ENCODE measurements at regions not wholly inside any gene's neighbourhood (a gene's known extent, or its start where the extent isn't known, plus 50 kb on each side); places are given as distances from the start of the nearest gene placed in this dataset.

GRCh38 chr2:75333646-75334045 is 134.3 kb upstream of the TACR1 start:
- Histone ChIP-seq H3K79me1 (ENCODE audit: low read depth, low read length) (no peaks in the 10 kb centered on the region), H2AFZ (ENCODE audit: low read length) (no peak overlapping the region), H2BK12ac (ENCODE audit: low read length) (no peak overlapping the region), H3K27ac (replicated peaks; ENCODE audit: low read length) (no peak overlapping the region), H3K4me3 (ENCODE audit: low read length in 2 of 2) (no peak overlapping the region), H2BK5ac (ENCODE audit: low read length) (no peak overlapping the region), H3K23ac (ENCODE audit: low read depth, low read length, poor library complexity) (no peak overlapping the region), H3K27me3 (ENCODE audit: control insufficient read depth in 3 of 3, insufficient read depth in 3 of 3, low read depth in 1 of 3, low read length in 3 of 3) (no peaks in the 10 kb centered on the region), H3K18ac (ENCODE audit: low read length) (no peak overlapping the region), H3K14ac (ENCODE audit: low read length) (no peak overlapping the region), H3K4ac (ENCODE audit: low read length) (no peak overlapping the region), H3K4me1 (ENCODE audit: control insufficient read depth in 2 of 2, insufficient read depth in 1 of 2, low read depth in 1 of 2, low read length in 2 of 2) (no peaks in the 10 kb centered on the region), H3K9me3 (replicated peaks in 1 of 2; ENCODE audit: control insufficient read depth in 2 of 2, insufficient read depth in 1 of 2, low read depth in 1 of 2, low read length in 2 of 2) (no peaks in the 10 kb centered on the region), H4K91ac (ENCODE audit: low read depth, low read length, poor library complexity) (no peak overlapping the region), H4K8ac (ENCODE audit: low read depth, low read length) (no peak overlapping the region), H2BK120ac (ENCODE audit: low read depth, low read length) (no peak overlapping the region), H3K4me2 (ENCODE audit: insufficient read depth, low read length, poor library complexity, severe bottlenecking) (no peak overlapping the region), H2AK5ac (ENCODE audit: low read depth, low read length) (no peak overlapping the region), H2BK15ac (ENCODE audit: low read length) (no peak overlapping the region), H3K36me3 (replicated peaks in 1 of 2; ENCODE audit: control insufficient read depth in 2 of 2, insufficient read depth in 2 of 2, low read length in 2 of 2) (no peaks in the 10 kb centered on the region), H3K9ac (ENCODE audit: low read depth, low read length, poor library complexity) (no peak overlapping the region)
- DNase-seq (ENCODE audit: low spot score), result no peak
- no CpG with 5 or more reads among the region's 2 CpGs for WGBS, 2 donors (ENCODE audit: extremely low coverage in 2 of 2, insufficient read length in 2 of 2, insufficient replicate concordance in 1 of 2)

- Histone ChIP-seq H3K4me2 (ENCODE audit: insufficient read depth, low read length, poor library complexity, severe bottlenecking) (no peak overlapping the region), H3K14ac (ENCODE audit: low read length) (no peak overlapping the region), H4K91ac (ENCODE audit: low read depth, low read length, poor library complexity) (no peak overlapping the region), H2BK15ac (ENCODE audit: low read length) (no peak overlapping the region), H2BK120ac (ENCODE audit: low read depth, low read length) (no peak overlapping the region), H3K4me3 (ENCODE audit: low read length in 2 of 2) (no peak overlapping the region), H3K79me1 (ENCODE audit: low read depth, low read length) (no peaks in the 10 kb centered on the region), H3K36me3 (replicated peaks in 1 of 2; ENCODE audit: control insufficient read depth in 2 of 2, insufficient read depth in 2 of 2, low read length in 2 of 2) (no peaks in the 10 kb centered on the region), H3K9me3 (replicated peaks in 1 of 2; ENCODE audit: control insufficient read depth in 2 of 2, insufficient read depth in 1 of 2, low read depth in 1 of 2, low read length in 2 of 2) (no peaks in the 10 kb centered on the region), H2BK5ac (ENCODE audit: low read length) (no peak overlapping the region), H3K4me1 (ENCODE audit: control insufficient read depth in 2 of 2, insufficient read depth in 1 of 2, low read depth in 1 of 2, low read length in 2 of 2) (peaks cover 0 to 5% of the 10 kb centered on the region in 2 donors), H3K27ac (replicated peaks; ENCODE audit: low read length) (no peak overlapping the region), H3K18ac (ENCODE audit: low read length) (no peak overlapping the region), H3K4ac (ENCODE audit: low read length) (no peak overlapping the region), H3K27me3 (ENCODE audit: control insufficient read depth in 3 of 3, insufficient read depth in 3 of 3, low read depth in 1 of 3, low read length in 3 of 3) (no peaks in the 10 kb centered on the region), H4K8ac (ENCODE audit: low read depth, low read length) (no peak overlapping the region), H2AK5ac (ENCODE audit: low read depth, low read length) (no peak overlapping the region), H2AFZ (ENCODE audit: low read length) (no peak overlapping the region), H3K9ac (ENCODE audit: low read depth, low read length, poor library complexity) (no peak overlapping the region), H2BK12ac (ENCODE audit: low read length) (no peak overlapping the region), H3K23ac (ENCODE audit: low read depth, low read length, poor library complexity) (no peak overlapping the region)
- no peak for DNase-seq (ENCODE audit: low spot score)
- no CpG with 5 or more reads among the region's 7 CpGs for whole genome bisulfite sequencing, 2 donors (ENCODE audit: extremely low coverage in 2 of 2, insufficient read length in 2 of 2, insufficient replicate concordance in 1 of 2)
Measured at GRCh38 chr2:75328156-75328555, 128.8 kb upstream of the TACR1 start.

- Histone ChIP-seq H3K14ac (ENCODE audit: low read length) (no peak overlapping the region), H2BK12ac (ENCODE audit: low read length) (no peak overlapping the region), H3K9ac (ENCODE audit: low read depth, low read length, poor library complexity) (no peak overlapping the region), H3K4me3 (ENCODE audit: low read length in 2 of 2) (peak overlapping the region in 1 of 2 donors; percentile 50), H4K91ac (ENCODE audit: low read depth, low read length, poor library complexity) (no peak overlapping the region), H3K23ac (ENCODE audit: low read depth, low read length, poor library complexity) (no peak overlapping the region), H2AK5ac (ENCODE audit: low read depth, low read length) (no peak overlapping the region), H3K4me1 (ENCODE audit: control insufficient read depth in 2 of 2, insufficient read depth in 1 of 2, low read depth in 1 of 2, low read length in 2 of 2) (peaks cover 0 to 5% of the 10 kb centered on the region in 2 donors), H3K27ac (replicated peaks; ENCODE audit: low read length) (no peak overlapping the region), H3K4ac (ENCODE audit: low read length) (no peak overlapping the region), H3K18ac (ENCODE audit: low read length) (no peak overlapping the region), H3K36me3 (replicated peaks in 1 of 2; ENCODE audit: control insufficient read depth in 2 of 2, insufficient read depth in 2 of 2, low read length in 2 of 2) (no peaks in the 10 kb centered on the region), H2BK15ac (ENCODE audit: low read length) (no peak overlapping the region), H2BK5ac (ENCODE audit: low read length) (no peak overlapping the region), H2BK120ac (ENCODE audit: low read depth, low read length) (no peak overlapping the region), H3K79me1 (ENCODE audit: low read depth, low read length) (no peaks in the 10 kb centered on the region), H4K8ac (ENCODE audit: low read depth, low read length) (no peak overlapping the region), H2AFZ (ENCODE audit: low read length) (no peak overlapping the region), H3K27me3 (ENCODE audit: control insufficient read depth in 3 of 3, insufficient read depth in 3 of 3, low read depth in 1 of 3, low read length in 3 of 3) (no peaks in the 10 kb centered on the region), H3K4me2 (ENCODE audit: insufficient read depth, low read length, poor library complexity, severe bottlenecking) (no peak overlapping the region), H3K9me3 (replicated peaks in 1 of 2; ENCODE audit: control insufficient read depth in 2 of 2, insufficient read depth in 1 of 2, low read depth in 1 of 2, low read length in 2 of 2) (no peaks in the 10 kb centered on the region)
- WGBS, 2 donors (ENCODE audit: extremely low coverage in 2 of 2, insufficient read length in 2 of 2, insufficient replicate concordance in 1 of 2), result no CpG with 5 or more reads among the region's 7 CpGs
- DNase-seq (ENCODE audit: low spot score), result no peak
Measured at GRCh38 chr2:75327334-75327733, 128.0 kb upstream of the TACR1 start.

GRCh38 chr2:75326645-75327044 is 127.3 kb upstream of the TACR1 start:
- H3K23ac ChIP-seq (ENCODE audit: low read depth, low read length, poor library complexity), result no peak overlapping the region
- no peaks in the 10 kb centered on the region for H3K36me3 ChIP-seq (replicated peaks in 1 of 2; ENCODE audit: control insufficient read depth in 2 of 2, insufficient read depth in 2 of 2, low read length in 2 of 2)
- H3K27ac ChIP-seq (replicated peaks; ENCODE audit: low read length), result no peak overlapping the region
- H3K4me3 ChIP-seq (ENCODE audit: low read length in 2 of 2), result no peak overlapping the region
- no peak overlapping the region for H3K4ac ChIP-seq (ENCODE audit: low read length)
- H2BK120ac ChIP-seq (ENCODE audit: low read depth, low read length), result no peak overlapping the region
- H3K9me3 ChIP-seq (replicated peaks in 1 of 2; ENCODE audit: control insufficient read depth in 2 of 2, insufficient read depth in 1 of 2, low read depth in 1 of 2, low read length in 2 of 2), result no peaks in the 10 kb centered on the region
- H3K4me1 ChIP-seq (ENCODE audit: control insufficient read depth in 2 of 2, insufficient read depth in 1 of 2, low read depth in 1 of 2, low read length in 2 of 2), result peaks cover 3 to 8% of the 10 kb centered on the region in 2 donors
- H2BK15ac ChIP-seq (ENCODE audit: low read length), result no peak overlapping the region
- no peak overlapping the region for H2BK5ac ChIP-seq (ENCODE audit: low read length)
- no peak overlapping the region for H3K9ac ChIP-seq (ENCODE audit: low read depth, low read length, poor library complexity)
- DNase-seq (ENCODE audit: low spot score), result no peak
- WGBS, 2 donors (ENCODE audit: extremely low coverage in 2 of 2, insufficient read length in 2 of 2, insufficient replicate concordance in 1 of 2), result no CpG with 5 or more reads among the region's 2 CpGs
- no peak overlapping the region for H3K14ac ChIP-seq (ENCODE audit: low read length)
- H3K27me3 ChIP-seq (ENCODE audit: control insufficient read depth in 3 of 3, insufficient read depth in 3 of 3, low read depth in 1 of 3, low read length in 3 of 3), result no peaks in the 10 kb centered on the region
- no peak overlapping the region for H4K8ac ChIP-seq (ENCODE audit: low read depth, low read length)
- H3K18ac ChIP-seq (ENCODE audit: low read length), result no peak overlapping the region
- no peak overlapping the region for H3K4me2 ChIP-seq (ENCODE audit: insufficient read depth, low read length, poor library complexity, severe bottlenecking)
- H2BK12ac ChIP-seq (ENCODE audit: low read length), result no peak overlapping the region
- H3K79me1 ChIP-seq (ENCODE audit: low read depth, low read length), result no peaks in the 10 kb centered on the region
- H4K91ac ChIP-seq (ENCODE audit: low read depth, low read length, poor library complexity), result no peak overlapping the region
- no peak overlapping the region for H2AFZ ChIP-seq (ENCODE audit: low read length)
- no peak overlapping the region for H2AK5ac ChIP-seq (ENCODE audit: low read depth, low read length)
